Upper lobe of right lung (tissue), 1 donor: ENCODE measurements at regions not wholly inside any gene's neighbourhood (a gene's known extent, or its start where the extent isn't known, plus 50 kb on each side); places are given as distances from the start of the nearest gene placed in this dataset.
A peak's percentile ranks its signal among the peaks of the same experiment; 100 is the strongest.

Experiments
- ATAC-seq: fragments of 200-7000 bp; cut with Tn5 transposase; one replicate; pipeline ENCODE4 v1.9.1; 2020; ENCODE audit warnings: mild to moderate bottlenecking, moderate library complexity
- DNase-seq: peaks from one replicate; pipeline ENCODE4 v3.0.0-alpha.2; 2020
- H3K27ac ChIP-seq: fragments of 200-600 bp; one replicate; pipeline ENCODE4 v1.8.0; 2022
- H3K27me3 ChIP-seq: fragments of 200-600 bp; one replicate; pipeline ENCODE4 v1.8.0; 2022; ENCODE audit warnings: mild to moderate bottlenecking
- H3K36me3 ChIP-seq: fragments of 200-600 bp; one replicate; pipeline ENCODE4 v1.8.0; 2022
- H3K4me1 ChIP-seq: fragments of 200-600 bp; one replicate; pipeline ENCODE4 v1.8.0; 2022
- H3K4me3 ChIP-seq: fragments of 200-600 bp; one replicate; pipeline ENCODE4 v1.8.0; 2022; ENCODE audit warnings: mild to moderate bottlenecking
- H3K9me3 ChIP-seq: fragments of 200-600 bp; one replicate; pipeline ENCODE4 v1.8.0; 2022
- intact Hi-C: fragments of 100-400 bp; cut with DNase I; formaldehyde crosslinking; loops from one replicate; pipeline ENCODE4 v1.11.0; 2022
- TF ChIP-seq, protein P1 (sequence below): fragments of 200-600 bp; IDR thresholded peaks from one replicate; pipeline ENCODE4 v1.8.0; 2022; ENCODE audit warnings: antibody characterized with exemption
- donor health status: DM: no; HTN: yes; CAD: no; lungs with severe emphysema.

DNA sequence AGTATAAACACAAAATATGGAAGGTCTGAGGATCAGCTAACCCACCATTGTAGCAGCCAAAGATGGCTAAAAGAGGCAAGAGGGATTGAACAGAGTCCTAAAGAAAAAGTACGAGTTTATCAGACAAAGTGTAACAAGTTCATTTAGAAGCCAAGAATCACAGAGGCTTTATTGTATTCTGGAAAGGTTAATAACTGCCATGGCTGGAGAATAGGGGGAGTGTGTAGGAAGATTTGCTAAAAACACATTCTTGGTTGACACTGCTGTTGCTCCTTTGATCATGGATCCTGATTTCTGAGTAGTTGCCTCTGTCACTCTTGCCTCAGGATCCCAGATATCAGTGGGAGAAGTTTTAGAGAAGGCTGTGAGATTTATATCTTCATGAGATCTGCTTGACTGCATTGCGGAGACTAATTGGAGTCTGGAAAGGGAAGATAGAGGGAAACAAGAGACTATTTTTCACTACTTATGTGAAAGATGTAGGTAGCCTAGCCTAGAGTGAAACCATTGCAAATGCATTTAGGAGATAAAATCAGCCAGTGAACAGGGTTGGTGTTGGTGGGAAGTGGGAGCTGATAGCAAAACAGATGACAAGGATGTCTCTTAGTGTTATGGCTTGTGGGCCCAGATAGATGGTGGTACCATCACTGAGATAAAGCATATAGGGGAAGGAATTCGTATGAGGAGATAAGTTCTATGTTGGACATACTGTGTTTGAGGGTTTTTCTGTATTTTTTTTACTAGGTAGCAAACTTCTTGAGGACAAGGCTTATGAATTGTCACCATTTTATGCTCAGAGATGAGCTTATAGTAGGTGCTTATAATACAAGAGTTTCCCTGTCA, 402.9 kb upstream of the PDE3A start:
- Histone ChIP-seq H3K4me3 (no peak overlapping the region), H3K27ac (no peak overlapping the region), H3K9me3 (no peaks in the 10 kb centered on the region), H3K36me3 (no peaks in the 10 kb centered on the region), H3K27me3 (no peaks in the 10 kb centered on the region), H3K4me1 (peaks cover 5% of the 10 kb centered on the region)
- TF ChIP-seq, protein P1, sequence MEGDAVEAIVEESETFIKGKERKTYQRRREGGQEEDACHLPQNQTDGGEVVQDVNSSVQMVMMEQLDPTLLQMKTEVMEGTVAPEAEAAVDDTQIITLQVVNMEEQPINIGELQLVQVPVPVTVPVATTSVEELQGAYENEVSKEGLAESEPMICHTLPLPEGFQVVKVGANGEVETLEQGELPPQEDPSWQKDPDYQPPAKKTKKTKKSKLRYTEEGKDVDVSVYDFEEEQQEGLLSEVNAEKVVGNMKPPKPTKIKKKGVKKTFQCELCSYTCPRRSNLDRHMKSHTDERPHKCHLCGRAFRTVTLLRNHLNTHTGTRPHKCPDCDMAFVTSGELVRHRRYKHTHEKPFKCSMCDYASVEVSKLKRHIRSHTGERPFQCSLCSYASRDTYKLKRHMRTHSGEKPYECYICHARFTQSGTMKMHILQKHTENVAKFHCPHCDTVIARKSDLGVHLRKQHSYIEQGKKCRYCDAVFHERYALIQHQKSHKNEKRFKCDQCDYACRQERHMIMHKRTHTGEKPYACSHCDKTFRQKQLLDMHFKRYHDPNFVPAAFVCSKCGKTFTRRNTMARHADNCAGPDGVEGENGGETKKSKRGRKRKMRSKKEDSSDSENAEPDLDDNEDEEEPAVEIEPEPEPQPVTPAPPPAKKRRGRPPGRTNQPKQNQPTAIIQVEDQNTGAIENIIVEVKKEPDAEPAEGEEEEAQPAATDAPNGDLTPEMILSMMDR, result no peak
- ATAC-seq (no peak), DNase-seq (no peak)
- intact Hi-C loops, result no loop called here

DNA sequence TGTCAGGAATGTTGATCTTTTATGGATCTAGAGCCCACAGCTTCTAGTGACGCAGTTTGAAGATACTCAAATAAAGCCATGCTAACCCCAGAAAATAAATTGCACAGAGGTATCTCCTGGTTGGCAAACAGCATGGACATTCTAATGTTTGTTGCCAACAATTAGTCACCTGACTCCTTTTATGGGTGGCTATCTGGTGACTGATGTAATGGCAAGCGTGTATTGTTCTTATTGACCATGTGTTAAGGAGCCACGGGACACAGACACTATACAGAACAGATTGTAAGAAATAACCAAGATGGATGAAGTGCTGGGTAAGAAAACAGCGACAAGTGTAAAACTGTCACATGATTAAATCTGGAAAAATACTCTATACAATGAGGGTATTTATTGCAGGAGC, 401.3 kb upstream of the PDE3A start:
- Histone ChIP-seq H3K9me3 (no peaks in the 10 kb centered on the region), H3K4me3 (no peak overlapping the region), H3K27me3 (no peaks in the 10 kb centered on the region), H3K27ac (no peak overlapping the region), H3K4me1 (peaks cover 5% of the 10 kb centered on the region), H3K36me3 (no peaks in the 10 kb centered on the region)
- DNase-seq (no peak), ATAC-seq (no peak)
- TF ChIP-seq, protein P1, result no peak
- intact Hi-C loops, result no loop called here

DNA sequence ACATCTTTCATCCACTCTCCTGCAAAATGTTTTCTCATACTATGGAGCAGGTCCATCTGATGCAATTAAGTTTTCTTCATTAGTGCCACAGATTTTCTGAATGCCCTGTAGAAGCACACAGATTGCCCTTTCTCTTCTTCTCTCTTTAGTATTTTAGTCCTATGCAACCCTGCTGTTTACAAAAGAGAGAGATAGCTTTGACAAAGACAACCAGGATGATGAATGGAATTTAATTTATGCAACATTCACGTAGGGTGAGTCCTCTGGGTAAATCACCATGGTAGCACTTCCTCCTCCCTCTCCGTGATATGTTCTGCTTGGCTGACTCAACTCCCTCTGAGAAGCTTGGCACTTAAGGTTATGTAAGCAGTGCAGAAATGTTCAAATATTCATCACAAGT, 400.9 kb upstream of the PDE3A start:
- H3K4me3 ChIP-seq, result no peak overlapping the region
- intact Hi-C loops, result no loop called here
- TF ChIP-seq, protein P1, result no peak
- no peak for DNase-seq
- H3K9me3 ChIP-seq, result no peaks in the 10 kb centered on the region
- peaks cover 5% of the 10 kb centered on the region for H3K4me1 ChIP-seq
- no peak overlapping the region for H3K27ac ChIP-seq
- H3K27me3 ChIP-seq, result no peaks in the 10 kb centered on the region
- no peaks in the 10 kb centered on the region for H3K36me3 ChIP-seq
- peak; percentile 77 for ATAC-seq

DNA sequence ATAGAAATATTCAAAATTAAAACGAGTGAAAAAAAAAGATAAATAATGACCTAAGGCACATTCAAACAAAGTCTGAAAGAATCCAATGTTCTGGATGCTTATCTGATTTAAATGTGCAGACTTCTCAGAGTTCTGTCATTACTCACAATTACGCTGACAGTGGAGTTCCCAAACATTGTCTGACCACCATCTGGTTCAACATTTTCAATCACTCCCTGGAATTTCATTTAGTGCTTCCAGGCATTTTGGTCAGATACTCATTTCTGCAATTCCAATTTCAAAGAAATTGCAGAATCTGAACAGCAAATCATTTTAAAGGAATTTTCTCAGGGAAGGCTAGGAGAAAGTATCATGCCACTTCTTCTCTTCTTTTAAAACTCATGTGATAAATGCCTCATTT, 398.2 kb upstream of the PDE3A start:
- H3K4me3 ChIP-seq, result no peak overlapping the region
- H3K4me1 ChIP-seq, result peaks cover 5% of the 10 kb centered on the region
- no peaks in the 10 kb centered on the region for H3K9me3 ChIP-seq
- no peak overlapping the region for H3K27ac ChIP-seq
- no peaks in the 10 kb centered on the region for H3K36me3 ChIP-seq
- TF ChIP-seq, protein P1, result no peak
- intact Hi-C loops, result no loop called here
- ATAC-seq, result no peak
- no peaks in the 10 kb centered on the region for H3K27me3 ChIP-seq
- DNase-seq, result no peak

DNA sequence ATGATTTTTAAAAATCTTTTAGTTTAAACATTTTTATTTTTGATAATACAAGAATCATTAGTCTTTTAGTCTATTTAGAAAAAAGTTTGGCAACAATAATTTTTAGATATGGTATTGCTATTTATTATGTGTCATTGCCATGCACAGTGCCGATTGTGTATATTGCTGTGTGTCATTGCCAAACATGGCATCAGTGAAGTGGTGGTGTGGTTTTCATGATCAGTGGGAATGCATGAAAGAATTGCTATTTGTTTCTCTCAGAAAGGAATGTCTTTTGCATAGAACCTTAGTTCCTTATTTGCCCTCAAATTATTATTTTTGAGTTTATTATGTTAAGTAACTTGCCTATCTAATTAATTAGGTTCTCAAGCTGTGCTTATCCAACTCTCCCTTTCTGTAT, 397.5 kb upstream of the PDE3A start:
- Histone ChIP-seq H3K27ac (no peak overlapping the region), H3K4me1 (peaks cover 5% of the 10 kb centered on the region), H3K36me3 (no peaks in the 10 kb centered on the region), H3K9me3 (no peaks in the 10 kb centered on the region), H3K27me3 (no peaks in the 10 kb centered on the region), H3K4me3 (no peak overlapping the region)
- ATAC-seq, result no peak
- TF ChIP-seq, protein P1, result no peak
- intact Hi-C loops, result no loop called here
- no peak for DNase-seq
